HEK293T (cell line): ENCODE measurements at regions not wholly inside any gene's neighbourhood (a gene's known extent, or its start where the extent isn't known, plus 50 kb on each side); places are given as distances from the start of the nearest gene placed in this dataset.

Experiments
- CTCF ChIA-PET: fragments of 350-600 bp; formaldehyde crosslinking; extraction: SDS; loops from one replicate; lab custom pipeline; 2021; ENCODE audit warnings: antibody characterized with exemption, inconsistent platforms; lab: Yijun Ruan, JAX
- POLR2A ChIA-PET: fragments of 350-600 bp; formaldehyde crosslinking; extraction: SDS; loops from one replicate; lab custom pipeline; 2020; ENCODE audit warnings: antibody characterized with exemption, inconsistent platforms; lab: Yijun Ruan, JAX
- DNase-seq: peaks from one replicate; pipeline ENCODE4 v3.0.0; 2012; ENCODE audit warnings: mixed read lengths; ENCODE audit errors: extremely low spot score
- ARNT ChIP-seq: fragments of 450-650 bp; IDR thresholded peaks from 2 replicates; pipeline ENCODE4 v1.6.1; 2017; ENCODE audit warnings: mild to moderate bottlenecking
- BHLHE40 ChIP-seq: fragments of 450-650 bp; IDR thresholded peaks from 2 replicates; pipeline ENCODE4 v1.6.1; 2016; ENCODE audit warnings: mild to moderate bottlenecking, moderate library complexity, borderline replicate concordance
- CTBP1 ChIP-seq: fragments of 450-650 bp; IDR thresholded peaks from 2 replicates; pipeline ENCODE4 v1.6.1; 2016; ENCODE audit warnings: borderline replicate concordance
- ELF4 ChIP-seq: fragments of 450-650 bp; IDR thresholded peaks from 2 replicates; pipeline ENCODE4 v1.6.1; 2017; ENCODE audit warnings: antibody characterized with exemption
- FOXA1 ChIP-seq: fragments of 450-650 bp; IDR thresholded peaks from 2 replicates; pipeline ENCODE4 v1.6.1; 2016; ENCODE audit warnings: mild to moderate bottlenecking
- FOXK2 ChIP-seq: fragments of 450-650 bp; IDR thresholded peaks from 2 replicates; pipeline ENCODE4 v1.6.1; 2016; ENCODE audit warnings: mild to moderate bottlenecking
- FOXM1 ChIP-seq: fragments of 450-650 bp; IDR thresholded peaks from 2 replicates; pipeline ENCODE4 v1.6.1; 2017; ENCODE audit warnings: mild to moderate bottlenecking, borderline replicate concordance
- HDGF ChIP-seq: fragments of 450-650 bp; IDR thresholded peaks from 2 replicates; pipeline ENCODE4 v1.6.1; 2017; ENCODE audit warnings: antibody characterized with exemption, borderline replicate concordance
- L3MBTL2 ChIP-seq: fragments of 450-650 bp; conservative IDR thresholded peaks from 2 replicates; pipeline ENCODE4 v1.6.1; 2016; ENCODE audit warnings: mild to moderate bottlenecking
- LEF1 ChIP-seq: fragments of 450-650 bp; IDR thresholded peaks from 2 replicates; pipeline ENCODE4 v1.6.1; 2017; ENCODE audit warnings: mild to moderate bottlenecking, borderline replicate concordance
- NFRKB ChIP-seq: fragments of 450-650 bp; IDR thresholded peaks from 2 replicates; pipeline ENCODE4 v1.6.1; 2016; ENCODE audit warnings: mild to moderate bottlenecking, moderate library complexity
- SP1 ChIP-seq: fragments of 450-650 bp; IDR thresholded peaks from 2 replicates; pipeline ENCODE4 v1.6.1; 2017
- SUZ12 ChIP-seq: fragments of 450-650 bp; IDR thresholded peaks from 2 replicates; pipeline ENCODE4 v1.6.1; 2016; ENCODE audit warnings: mild to moderate bottlenecking
- TARDBP ChIP-seq: fragments of 450-650 bp; IDR thresholded peaks from 2 replicates; pipeline ENCODE4 v1.6.1; 2016
- ZNF384 ChIP-seq: fragments of 450-650 bp; IDR thresholded peaks from 2 replicates; pipeline ENCODE4 v1.6.1; 2016
- TF ChIP-seq, protein P1 (sequence below): fragments of 450-650 bp; IDR thresholded peaks from 2 replicates; pipeline ENCODE4 v1.6.1; 2016

DNA sequence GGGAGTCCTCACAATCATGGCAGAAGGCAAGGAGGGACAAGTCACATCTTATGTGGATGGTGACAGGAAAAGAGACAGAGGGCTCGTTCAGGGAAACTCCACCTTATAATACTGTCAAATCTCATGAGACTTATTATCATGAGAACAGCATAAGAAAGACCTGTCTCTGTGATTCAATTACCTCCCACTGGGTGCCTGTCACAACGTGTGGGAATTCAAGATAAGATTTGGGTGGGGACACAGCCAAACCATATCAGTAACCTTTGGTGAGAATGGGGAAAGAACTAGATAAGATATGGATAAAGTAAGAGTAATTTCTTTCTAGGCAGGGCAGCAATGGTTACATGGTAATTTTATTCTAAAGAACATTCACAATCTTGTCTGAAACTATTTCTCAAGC is 344.9 kb upstream of the KLF12 start:
- ChIA-PET CTCF (no interaction called here), POLR2A (no interaction called here)
- TF ChIP-seq ZNF384 = no peak
- DNase-seq = no peak

DNA sequence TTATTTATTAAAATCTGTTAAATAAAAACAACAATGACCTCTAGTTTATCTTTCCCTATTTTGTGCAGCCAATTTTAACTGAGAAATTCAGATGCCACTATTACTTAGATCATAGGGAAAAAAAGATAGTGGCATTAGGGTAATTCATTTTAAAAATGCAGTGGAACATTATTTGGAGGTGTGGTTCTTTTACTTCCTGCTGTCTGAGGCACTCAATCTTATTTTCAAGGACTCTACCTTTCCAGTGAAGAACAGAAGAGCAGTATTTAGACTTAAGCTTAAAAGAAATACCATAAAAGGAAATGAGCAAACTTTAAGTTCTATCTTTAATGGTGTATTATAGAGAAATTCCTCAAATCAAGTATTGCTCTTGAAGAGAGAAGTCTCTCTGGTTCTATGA is 342.6 kb upstream of the KLF12 start:
- ChIA-PET POLR2A (no interaction called here), CTCF (no interaction called here)
- no peak for TF ChIP-seq CTBP1
- no peak for TF ChIP-seq ARNT
- TF ChIP-seq, protein P1, sequence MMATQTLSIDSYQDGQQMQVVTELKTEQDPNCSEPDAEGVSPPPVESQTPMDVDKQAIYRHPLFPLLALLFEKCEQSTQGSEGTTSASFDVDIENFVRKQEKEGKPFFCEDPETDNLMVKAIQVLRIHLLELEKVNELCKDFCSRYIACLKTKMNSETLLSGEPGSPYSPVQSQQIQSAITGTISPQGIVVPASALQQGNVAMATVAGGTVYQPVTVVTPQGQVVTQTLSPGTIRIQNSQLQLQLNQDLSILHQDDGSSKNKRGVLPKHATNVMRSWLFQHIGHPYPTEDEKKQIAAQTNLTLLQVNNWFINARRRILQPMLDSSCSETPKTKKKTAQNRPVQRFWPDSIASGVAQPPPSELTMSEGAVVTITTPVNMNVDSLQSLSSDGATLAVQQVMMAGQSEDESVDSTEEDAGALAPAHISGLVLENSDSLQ = no peak
- TF ChIP-seq HDGF = no peak
- TF ChIP-seq ELF4 = no peak
- TF ChIP-seq SUZ12 = no peak
- no peak for TF ChIP-seq L3MBTL2
- no peak for TF ChIP-seq SP1
- no peak for TF ChIP-seq FOXA1
- TF ChIP-seq FOXK2 = no peak
- no peak for TF ChIP-seq NFRKB
- no peak for TF ChIP-seq FOXM1
- TF ChIP-seq BHLHE40 = no peak
- TF ChIP-seq LEF1 = no peak
- no peak for TF ChIP-seq TARDBP
- no peak for DNase-seq

DNA sequence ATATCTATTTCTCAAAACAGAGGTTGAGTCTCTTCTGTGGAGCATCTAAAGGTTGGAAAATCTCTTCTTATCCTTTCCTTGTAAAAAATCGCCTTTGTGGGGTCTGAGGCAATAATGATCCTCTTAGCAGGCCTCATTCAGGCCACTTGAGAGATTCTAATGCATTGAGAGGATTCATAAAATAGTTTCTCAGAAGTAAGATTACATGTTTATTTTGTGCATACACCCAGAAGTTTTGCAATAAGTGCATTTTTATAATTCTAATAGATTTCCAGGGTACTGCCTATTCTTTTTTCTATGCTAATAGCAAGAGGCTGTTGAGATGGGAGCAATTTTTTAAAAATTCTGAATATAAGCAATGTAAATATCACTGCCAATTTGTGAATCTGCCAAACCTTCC is 342.2 kb upstream of the KLF12 start:
- no peak for DNase-seq
- no peak for TF ChIP-seq BHLHE40
- no peak for TF ChIP-seq ELF4
- TF ChIP-seq ZNF384 = no peak
- TF ChIP-seq TARDBP = no peak
- TF ChIP-seq FOXA1 = no peak
- ChIA-PET CTCF (no interaction called here), POLR2A (no interaction called here)

DNA sequence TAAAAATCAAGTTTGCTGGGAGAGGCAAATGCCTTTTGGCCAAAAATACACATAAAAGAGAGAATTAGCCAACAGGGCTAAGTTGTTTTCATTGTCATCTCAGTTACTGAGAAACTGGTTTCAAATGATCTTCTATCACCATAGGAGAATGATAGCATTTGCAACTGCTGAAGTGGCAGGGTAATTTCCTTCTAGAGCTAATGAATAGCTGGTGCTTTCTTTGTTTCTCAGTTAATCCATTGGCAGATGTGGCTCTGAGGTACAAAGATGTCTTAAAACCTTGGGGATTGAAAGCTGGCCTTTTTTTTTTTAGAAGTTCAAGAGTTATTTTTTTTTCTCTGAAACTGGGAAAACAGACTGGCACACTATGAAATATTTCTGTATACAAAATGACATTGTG is 332.7 kb upstream of the KLF12 start:
- POLR2A ChIA-PET = no interaction called here
- no peak for DNase-seq
- CTCF ChIA-PET = interaction anchor here (0.6 kb wide), 2 partner anchors 103 to 181 kb away, joined by 3 read pairs; no protein-coding TSS in a partner anchor

DNA sequence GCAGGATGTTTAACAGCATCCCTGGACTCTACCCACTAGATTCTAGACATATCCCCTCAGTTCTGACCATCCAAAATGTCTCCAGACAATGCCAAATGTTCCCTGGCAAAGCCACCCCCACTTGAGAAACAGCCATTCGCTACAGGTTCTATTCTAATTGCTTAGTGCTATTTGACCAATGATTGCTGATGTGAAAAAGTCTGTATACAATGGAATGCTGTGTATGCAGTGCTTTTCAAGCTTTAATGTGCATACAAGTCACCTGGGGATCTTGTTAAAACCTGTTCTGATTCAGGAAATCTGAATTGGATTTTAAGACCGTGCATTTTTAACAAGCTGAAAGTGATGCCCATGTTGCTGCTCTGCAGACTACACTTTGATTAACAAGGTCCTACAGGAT is 331.8 kb upstream of the KLF12 start:
- POLR2A ChIA-PET = no interaction called here
- CTCF ChIA-PET = interaction anchor here (0.6 kb wide), 1 partner anchor 182 kb away, joined by 3 read pairs; no protein-coding TSS in a partner anchor
- TF ChIP-seq SP1 (no peak), CTBP1 (no peak), NFRKB (no peak), BHLHE40 (no peak), FOXA1 (no peak), ARNT (no peak), FOXM1 (no peak), HDGF (no peak), FOXK2 (no peak)
- TF ChIP-seq, protein P1 = no peak
- DNase-seq = no peak

More for the DNA sequence above, 332.7 kb upstream of the KLF12 start:
- no peak for TF ChIP-seq LEF1
- no peak for TF ChIP-seq ELF4
- no peak for TF ChIP-seq HDGF
- TF ChIP-seq ARNT = no peak
- no peak for TF ChIP-seq NFRKB
- no peak for TF ChIP-seq ZNF384
- no peak for TF ChIP-seq FOXM1
- TF ChIP-seq, protein P1 = no peak
- TF ChIP-seq BHLHE40 = no peak

DNA sequence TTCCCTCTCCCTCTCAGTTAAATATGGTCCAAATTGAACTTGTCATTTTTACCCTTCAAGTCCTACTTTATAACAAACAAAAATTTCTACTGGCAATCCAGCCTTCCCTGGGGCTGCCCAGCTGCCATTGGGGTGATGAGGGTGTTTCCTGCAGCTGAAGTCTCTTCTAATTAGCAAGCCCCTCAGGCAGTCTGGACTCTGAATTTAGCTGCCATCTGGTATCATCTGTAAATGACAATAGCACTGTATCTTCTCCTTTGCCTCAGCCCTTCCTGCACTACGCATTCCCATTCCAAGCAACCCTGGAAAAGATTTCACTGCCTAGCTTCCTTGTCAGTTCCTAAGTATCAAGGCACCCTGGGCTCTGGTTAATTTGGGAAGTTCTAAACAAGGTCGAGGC is 331.1 kb upstream of the KLF12 start:
- ChIA-PET CTCF (no interaction called here), POLR2A (no interaction called here)
- no peak for DNase-seq
- no peak for TF ChIP-seq ZNF384
- no peak for TF ChIP-seq NFRKB
- TF ChIP-seq ELF4 = no peak
- no peak for TF ChIP-seq SUZ12
- TF ChIP-seq BHLHE40 = no peak
- TF ChIP-seq TARDBP = no peak
- no peak for TF ChIP-seq ARNT
- no peak for TF ChIP-seq CTBP1
- TF ChIP-seq FOXK2 = no peak
- no peak for TF ChIP-seq HDGF
- TF ChIP-seq LEF1 = no peak
- no peak for TF ChIP-seq SP1

DNA sequence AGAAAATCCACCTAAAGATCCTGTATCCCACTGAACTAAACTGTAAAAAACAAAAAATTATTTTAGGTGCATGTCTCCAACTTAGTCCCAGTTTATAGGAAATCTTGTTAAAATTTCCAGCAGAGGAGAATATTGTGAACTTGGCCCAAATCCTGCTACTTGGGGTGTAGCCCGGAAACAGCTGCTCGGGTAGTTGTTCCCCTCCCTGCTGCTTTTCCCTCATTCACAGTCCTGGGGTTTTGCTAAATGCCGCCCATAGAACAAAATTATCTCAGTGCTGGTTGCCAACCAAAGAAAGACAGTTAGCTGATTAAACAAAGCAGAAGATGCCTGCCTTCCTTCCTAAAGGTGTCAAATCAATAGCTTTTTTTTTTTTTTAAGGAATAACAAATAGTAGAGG is 330.5 kb upstream of the KLF12 start:
- no peak for DNase-seq
- TF ChIP-seq ZNF384 = no peak
- no peak for TF ChIP-seq FOXK2
- no peak for TF ChIP-seq L3MBTL2
- TF ChIP-seq SP1 = no peak
- ChIA-PET CTCF (no interaction called here), POLR2A (interaction anchor here (0.6 kb wide), 1 partner anchor 11 kb away, joined by 3 read pairs; no protein-coding TSS in a partner anchor)
